ENCODE measurements at regions not wholly inside any gene's neighbourhood (a gene's known extent, or its start where the extent isn't known, plus 50 kb on each side); places are given as distances from the start of the nearest gene placed in this dataset.

GRCh38 chr9:82201196-82201595, 212.6 kb downstream of the SPATA31D1 start:
- H2AK5ac ChIP-seq (ENCODE audit: low read depth, low read length), result no peak overlapping the region
- no peak overlapping the region for H4K91ac ChIP-seq (ENCODE audit: low read depth, low read length, poor library complexity)
- no peak overlapping the region for H3K9ac ChIP-seq (ENCODE audit: low read depth, low read length, poor library complexity)
- no peaks in the 10 kb centered on the region for H3K36me3 ChIP-seq (replicated peaks in 1 of 2; ENCODE audit: control insufficient read depth in 2 of 2, insufficient read depth in 2 of 2, low read length in 2 of 2)
- WGBS, 2 donors (ENCODE audit: extremely low coverage in 2 of 2, insufficient read length in 2 of 2, insufficient replicate concordance in 1 of 2), result no CpG with 5 or more reads among the region's 3 CpGs
- no peaks in the 10 kb centered on the region for H3K27me3 ChIP-seq (ENCODE audit: control insufficient read depth in 3 of 3, insufficient read depth in 3 of 3, low read depth in 1 of 3, low read length in 3 of 3)
- H3K79me1 ChIP-seq (ENCODE audit: low read depth, low read length), result no peaks in the 10 kb centered on the region
- no peak overlapping the region for H2BK120ac ChIP-seq (ENCODE audit: low read depth, low read length)
- no peak overlapping the region for H4K8ac ChIP-seq (ENCODE audit: low read depth, low read length)
- H3K18ac ChIP-seq (ENCODE audit: low read length), result no peak overlapping the region
- H2BK12ac ChIP-seq (ENCODE audit: low read length), result no peak overlapping the region
- no peak overlapping the region for H3K4me3 ChIP-seq (ENCODE audit: low read length in 2 of 2)
- no peak overlapping the region for H3K27ac ChIP-seq (replicated peaks; ENCODE audit: low read length)
- no peak overlapping the region for H2BK15ac ChIP-seq (ENCODE audit: low read length)
- no peak overlapping the region for H3K4me2 ChIP-seq (ENCODE audit: insufficient read depth, low read length, poor library complexity, severe bottlenecking)
- H3K4me1 ChIP-seq (ENCODE audit: control insufficient read depth in 2 of 2, insufficient read depth in 1 of 2, low read depth in 1 of 2, low read length in 2 of 2), result no peaks in the 10 kb centered on the region
- no peak overlapping the region for H3K14ac ChIP-seq (ENCODE audit: low read length)
- no peak overlapping the region for H2BK5ac ChIP-seq (ENCODE audit: low read length)
- no peaks in the 10 kb centered on the region for H3K9me3 ChIP-seq (replicated peaks in 1 of 2; ENCODE audit: control insufficient read depth in 2 of 2, insufficient read depth in 1 of 2, low read depth in 1 of 2, low read length in 2 of 2)
- H2AFZ ChIP-seq (ENCODE audit: low read length), result no peak overlapping the region
- no peak for DNase-seq (ENCODE audit: low spot score)
- no peak overlapping the region for H3K23ac ChIP-seq (ENCODE audit: low read depth, low read length, poor library complexity)
- no peak overlapping the region for H3K4ac ChIP-seq (ENCODE audit: low read length)

- Histone ChIP-seq H3K4ac (ENCODE audit: low read length) (no peak overlapping the region), H3K9ac (ENCODE audit: low read depth, low read length, poor library complexity) (no peak overlapping the region), H2BK120ac (ENCODE audit: low read depth, low read length) (no peak overlapping the region), H3K9me3 (replicated peaks in 1 of 2; ENCODE audit: control insufficient read depth in 2 of 2, insufficient read depth in 1 of 2, low read depth in 1 of 2, low read length in 2 of 2) (no peaks in the 10 kb centered on the region), H4K91ac (ENCODE audit: low read depth, low read length, poor library complexity) (no peak overlapping the region), H3K14ac (ENCODE audit: low read length) (no peak overlapping the region), H2BK5ac (ENCODE audit: low read length) (no peak overlapping the region), H3K79me1 (ENCODE audit: low read depth, low read length) (no peaks in the 10 kb centered on the region), H3K36me3 (replicated peaks in 1 of 2; ENCODE audit: control insufficient read depth in 2 of 2, insufficient read depth in 2 of 2, low read length in 2 of 2) (no peaks in the 10 kb centered on the region), H2BK15ac (ENCODE audit: low read length) (no peak overlapping the region), H4K8ac (ENCODE audit: low read depth, low read length) (no peak overlapping the region), H3K27ac (replicated peaks; ENCODE audit: low read length) (no peak overlapping the region), H3K4me3 (ENCODE audit: low read length in 2 of 2) (no peak overlapping the region), H2AFZ (ENCODE audit: low read length) (no peak overlapping the region), H3K18ac (ENCODE audit: low read length) (no peak overlapping the region), H3K27me3 (ENCODE audit: control insufficient read depth in 3 of 3, insufficient read depth in 3 of 3, low read depth in 1 of 3, low read length in 3 of 3) (no peaks in the 10 kb centered on the region), H3K4me1 (ENCODE audit: control insufficient read depth in 2 of 2, insufficient read depth in 1 of 2, low read depth in 1 of 2, low read length in 2 of 2) (no peaks in the 10 kb centered on the region), H2BK12ac (ENCODE audit: low read length) (no peak overlapping the region), H3K23ac (ENCODE audit: low read depth, low read length, poor library complexity) (no peak overlapping the region), H2AK5ac (ENCODE audit: low read depth, low read length) (no peak overlapping the region), H3K4me2 (ENCODE audit: insufficient read depth, low read length, poor library complexity, severe bottlenecking) (no peak overlapping the region)
- DNase-seq (ENCODE audit: low spot score), result no peak
- no CpG with 5 or more reads among the region's 4 CpGs for WGBS, 2 donors (ENCODE audit: extremely low coverage in 2 of 2, insufficient read length in 2 of 2, insufficient replicate concordance in 1 of 2)
Observed at GRCh38 chr9:82202808-82203207, 214.2 kb downstream of the SPATA31D1 start.

GRCh38 chr9:82206490-82206889, 217.9 kb downstream of the SPATA31D1 start:
- H2BK120ac ChIP-seq (ENCODE audit: low read depth, low read length), result no peak overlapping the region
- no peak overlapping the region for H3K18ac ChIP-seq (ENCODE audit: low read length)
- H3K9ac ChIP-seq (ENCODE audit: low read depth, low read length, poor library complexity), result no peak overlapping the region
- no peak overlapping the region for H2AFZ ChIP-seq (ENCODE audit: low read length)
- H2BK12ac ChIP-seq (ENCODE audit: low read length), result no peak overlapping the region
- no peak overlapping the region for H4K8ac ChIP-seq (ENCODE audit: low read depth, low read length)
- H3K79me1 ChIP-seq (ENCODE audit: low read depth, low read length), result no peaks in the 10 kb centered on the region
- H3K4me2 ChIP-seq (ENCODE audit: insufficient read depth, low read length, poor library complexity, severe bottlenecking), result no peak overlapping the region
- WGBS, 2 donors (ENCODE audit: extremely low coverage in 2 of 2, insufficient read length in 2 of 2, insufficient replicate concordance in 1 of 2), result no CpG with 5 or more reads among the region's 3 CpGs
- H2BK5ac ChIP-seq (ENCODE audit: low read length), result no peak overlapping the region
- no peak for DNase-seq (ENCODE audit: low spot score)
- no peaks in the 10 kb centered on the region for H3K9me3 ChIP-seq (replicated peaks in 1 of 2; ENCODE audit: control insufficient read depth in 2 of 2, insufficient read depth in 1 of 2, low read depth in 1 of 2, low read length in 2 of 2)
- H3K23ac ChIP-seq (ENCODE audit: low read depth, low read length, poor library complexity), result no peak overlapping the region
- no peaks in the 10 kb centered on the region for H3K36me3 ChIP-seq (replicated peaks in 1 of 2; ENCODE audit: control insufficient read depth in 2 of 2, insufficient read depth in 2 of 2, low read length in 2 of 2)
- no peak overlapping the region for H3K14ac ChIP-seq (ENCODE audit: low read length)
- H3K4me3 ChIP-seq (ENCODE audit: low read length in 2 of 2), result no peak overlapping the region
- no peak overlapping the region for H2AK5ac ChIP-seq (ENCODE audit: low read depth, low read length)
- no peaks in the 10 kb centered on the region for H3K4me1 ChIP-seq (ENCODE audit: control insufficient read depth in 2 of 2, insufficient read depth in 1 of 2, low read depth in 1 of 2, low read length in 2 of 2)
- no peak overlapping the region for H3K4ac ChIP-seq (ENCODE audit: low read length)
- H3K27me3 ChIP-seq (ENCODE audit: control insufficient read depth in 3 of 3, insufficient read depth in 3 of 3, low read depth in 1 of 3, low read length in 3 of 3), result no peaks in the 10 kb centered on the region
- H4K91ac ChIP-seq (ENCODE audit: low read depth, low read length, poor library complexity), result no peak overlapping the region
- H2BK15ac ChIP-seq (ENCODE audit: low read length), result no peak overlapping the region
- H3K27ac ChIP-seq (replicated peaks; ENCODE audit: low read length), result no peak overlapping the region

GRCh38 chr9:82206946-82207345, 218.4 kb downstream of the SPATA31D1 start:
- H2AFZ ChIP-seq (ENCODE audit: low read length), result no peak overlapping the region
- H3K27me3 ChIP-seq (ENCODE audit: control insufficient read depth in 3 of 3, insufficient read depth in 3 of 3, low read depth in 1 of 3, low read length in 3 of 3), result no peaks in the 10 kb centered on the region
- DNase-seq (ENCODE audit: low spot score), result no peak
- H2BK12ac ChIP-seq (ENCODE audit: low read length), result no peak overlapping the region
- no peak overlapping the region for H3K27ac ChIP-seq (replicated peaks; ENCODE audit: low read length)
- H3K4me2 ChIP-seq (ENCODE audit: insufficient read depth, low read length, poor library complexity, severe bottlenecking), result no peak overlapping the region
- no peak overlapping the region for H2AK5ac ChIP-seq (ENCODE audit: low read depth, low read length)
- H2BK5ac ChIP-seq (ENCODE audit: low read length), result no peak overlapping the region
- no peaks in the 10 kb centered on the region for H3K79me1 ChIP-seq (ENCODE audit: low read depth, low read length)
- H3K36me3 ChIP-seq (replicated peaks in 1 of 2; ENCODE audit: control insufficient read depth in 2 of 2, insufficient read depth in 2 of 2, low read length in 2 of 2), result no peaks in the 10 kb centered on the region
- H3K23ac ChIP-seq (ENCODE audit: low read depth, low read length, poor library complexity), result no peak overlapping the region
- no peak overlapping the region for H3K18ac ChIP-seq (ENCODE audit: low read length)
- no peaks in the 10 kb centered on the region for H3K9me3 ChIP-seq (replicated peaks in 1 of 2; ENCODE audit: control insufficient read depth in 2 of 2, insufficient read depth in 1 of 2, low read depth in 1 of 2, low read length in 2 of 2)
- no CpG with 5 or more reads among the region's 1 CpG for whole genome bisulfite sequencing, 2 donors (ENCODE audit: extremely low coverage in 2 of 2, insufficient read length in 2 of 2, insufficient replicate concordance in 1 of 2)
- no peak overlapping the region for H2BK15ac ChIP-seq (ENCODE audit: low read length)
- H2BK120ac ChIP-seq (ENCODE audit: low read depth, low read length), result no peak overlapping the region
- H4K8ac ChIP-seq (ENCODE audit: low read depth, low read length), result no peak overlapping the region
- H3K4ac ChIP-seq (ENCODE audit: low read length), result no peak overlapping the region
- no peak overlapping the region for H4K91ac ChIP-seq (ENCODE audit: low read depth, low read length, poor library complexity)
- no peak overlapping the region for H3K14ac ChIP-seq (ENCODE audit: low read length)
- no peak overlapping the region for H3K4me3 ChIP-seq (ENCODE audit: low read length in 2 of 2)
- no peaks in the 10 kb centered on the region for H3K4me1 ChIP-seq (ENCODE audit: control insufficient read depth in 2 of 2, insufficient read depth in 1 of 2, low read depth in 1 of 2, low read length in 2 of 2)
- H3K9ac ChIP-seq (ENCODE audit: low read depth, low read length, poor library complexity), result no peak overlapping the region
